ENCODE measurements at regions not wholly inside any gene's neighbourhood (a gene's known extent, or its start where the extent isn't known, plus 50 kb on each side); places are given as distances from the start of the nearest gene placed in this dataset.

DNA sequence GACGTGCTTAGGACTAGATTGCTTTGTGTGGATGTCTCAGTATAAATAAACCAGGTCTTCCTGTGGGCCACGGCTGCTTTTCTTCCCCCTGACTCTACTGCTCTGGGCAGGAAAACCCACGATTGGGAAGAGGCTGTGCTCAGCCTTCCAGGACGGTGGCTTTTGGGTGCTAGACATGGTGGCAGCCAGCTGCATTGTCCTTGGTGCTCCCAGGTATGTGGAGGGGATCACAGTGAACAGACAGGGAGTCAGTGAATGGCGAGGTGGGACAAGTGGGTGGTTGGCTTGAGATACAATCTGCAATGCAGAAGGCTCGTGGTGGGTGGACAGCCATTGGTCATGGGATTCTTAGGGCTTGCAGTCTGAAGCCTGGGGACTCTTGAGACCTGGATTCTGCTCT is 366.3 kb downstream of the AACS start:
- TF ChIP-seq EP300 (conservative IDR thresholded peaks at IDR 0.05; ENCODE audit: poor library complexity, severe bottlenecking) = no peak
- no peak for TF ChIP-seq RAD21 (conservative IDR thresholded peaks at IDR 0.05)
- TF ChIP-seq, protein P1, sequence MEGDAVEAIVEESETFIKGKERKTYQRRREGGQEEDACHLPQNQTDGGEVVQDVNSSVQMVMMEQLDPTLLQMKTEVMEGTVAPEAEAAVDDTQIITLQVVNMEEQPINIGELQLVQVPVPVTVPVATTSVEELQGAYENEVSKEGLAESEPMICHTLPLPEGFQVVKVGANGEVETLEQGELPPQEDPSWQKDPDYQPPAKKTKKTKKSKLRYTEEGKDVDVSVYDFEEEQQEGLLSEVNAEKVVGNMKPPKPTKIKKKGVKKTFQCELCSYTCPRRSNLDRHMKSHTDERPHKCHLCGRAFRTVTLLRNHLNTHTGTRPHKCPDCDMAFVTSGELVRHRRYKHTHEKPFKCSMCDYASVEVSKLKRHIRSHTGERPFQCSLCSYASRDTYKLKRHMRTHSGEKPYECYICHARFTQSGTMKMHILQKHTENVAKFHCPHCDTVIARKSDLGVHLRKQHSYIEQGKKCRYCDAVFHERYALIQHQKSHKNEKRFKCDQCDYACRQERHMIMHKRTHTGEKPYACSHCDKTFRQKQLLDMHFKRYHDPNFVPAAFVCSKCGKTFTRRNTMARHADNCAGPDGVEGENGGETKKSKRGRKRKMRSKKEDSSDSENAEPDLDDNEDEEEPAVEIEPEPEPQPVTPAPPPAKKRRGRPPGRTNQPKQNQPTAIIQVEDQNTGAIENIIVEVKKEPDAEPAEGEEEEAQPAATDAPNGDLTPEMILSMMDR (IDR thresholded peaks at IDR 0.05; ENCODE audit: poor library complexity, severe bottlenecking) = no peak
- no peak for TF ChIP-seq POLR2AphosphoS5 (IDR thresholded peaks at IDR 0.05)
- TF ChIP-seq REST (IDR thresholded peaks at IDR 0.05; ENCODE audit: borderline replicate concordance) = no peak
- no peak for TF ChIP-seq EZH2 (IDR thresholded peaks at IDR 0.05; ENCODE audit: borderline replicate concordance, insufficient read depth, low read length, poor library complexity, severe bottlenecking)
- no peak for TF ChIP-seq SMC3 (conservative IDR thresholded peaks at IDR 0.05; ENCODE audit: poor library complexity)
- TF ChIP-seq MXI1 (conservative IDR thresholded peaks at IDR 0.05; ENCODE audit: poor library complexity, severe bottlenecking) = no peak
- no peak for TF ChIP-seq TAF1 (IDR thresholded peaks at IDR 0.05; ENCODE audit: low read depth)
- Histone ChIP-seq H3K9me3 (ENCODE audit: low read length) (no peaks in the 10 kb centered on the region), H3K4me2 (ENCODE audit: low read length) (no peak overlapping the region), H3K27ac (ENCODE audit: low read length) (no peak overlapping the region), H2AFZ (ENCODE audit: low read depth, low read length) (no peak overlapping the region), H3K79me2 (replicated peaks; ENCODE audit: insufficient read depth, low read length) (no peaks in the 10 kb centered on the region), H3K27me3 (ENCODE audit: insufficient read depth, low read depth, low read length) (no peaks in the 10 kb centered on the region), H3K9ac (ENCODE audit: low read length) (no peak overlapping the region), H4K20me1 (ENCODE audit: insufficient read depth) (no peaks in the 10 kb centered on the region), H3F3A (ENCODE audit: insufficient read depth, low read length, poor library complexity, severe bottlenecking) (no peaks in the 10 kb centered on the region), H3K4me3 (ENCODE audit: low read length) (no peak overlapping the region), H3K9me2 (ENCODE audit: insufficient read depth, low read length) (no peaks in the 10 kb centered on the region), H3K36me3 (ENCODE audit: insufficient read depth, low read length) (no peaks in the 10 kb centered on the region)

DNA sequence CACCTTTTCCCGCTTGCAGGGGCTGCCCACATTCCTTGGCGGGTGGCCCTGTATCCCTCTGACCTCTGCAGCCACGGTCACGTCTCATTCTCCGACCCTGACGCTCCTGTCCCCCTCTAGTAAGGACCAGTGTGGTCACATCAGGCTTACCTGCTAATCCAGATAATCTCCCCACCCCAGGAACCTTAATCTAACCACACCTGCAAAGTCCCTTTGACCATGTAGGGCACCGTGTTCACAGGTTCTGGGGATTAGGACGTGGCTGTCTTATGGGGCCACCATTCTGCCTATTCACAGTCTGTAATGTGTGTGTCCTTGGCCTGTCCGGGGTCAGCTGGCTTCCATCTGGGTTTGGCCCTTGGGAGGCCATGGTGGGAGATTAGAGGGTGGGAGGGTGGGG is 368.9 kb downstream of the AACS start:
- Histone ChIP-seq H3K36me3 (ENCODE audit: insufficient read depth, low read length) (no peaks in the 10 kb centered on the region), H3K9ac (ENCODE audit: low read length) (no peak overlapping the region), H2AFZ (ENCODE audit: low read depth, low read length) (no peak overlapping the region), H3K27ac (ENCODE audit: low read length) (no peak overlapping the region), H3K27me3 (ENCODE audit: insufficient read depth, low read depth, low read length) (no peaks in the 10 kb centered on the region), H3K9me2 (ENCODE audit: insufficient read depth, low read length) (no peaks in the 10 kb centered on the region), H3K79me2 (replicated peaks; ENCODE audit: insufficient read depth, low read length) (no peaks in the 10 kb centered on the region), H3K4me3 (ENCODE audit: low read length) (no peak overlapping the region), H4K20me1 (ENCODE audit: insufficient read depth) (no peaks in the 10 kb centered on the region), H3F3A (ENCODE audit: insufficient read depth, low read length, poor library complexity, severe bottlenecking) (no peaks in the 10 kb centered on the region), H3K9me3 (ENCODE audit: low read length) (no peaks in the 10 kb centered on the region), H3K4me2 (ENCODE audit: low read length) (no peak overlapping the region)
- no peak for TF ChIP-seq POLR2AphosphoS5 (IDR thresholded peaks at IDR 0.05)
- TF ChIP-seq TAF1 (IDR thresholded peaks at IDR 0.05; ENCODE audit: low read depth) = no peak
- TF ChIP-seq EZH2 (IDR thresholded peaks at IDR 0.05; ENCODE audit: borderline replicate concordance, insufficient read depth, low read length, poor library complexity, severe bottlenecking) = no peak
- TF ChIP-seq EP300 (conservative IDR thresholded peaks at IDR 0.05; ENCODE audit: poor library complexity, severe bottlenecking) = no peak
- no peak for TF ChIP-seq RAD21 (conservative IDR thresholded peaks at IDR 0.05)
- TF ChIP-seq SMC3 (conservative IDR thresholded peaks at IDR 0.05; ENCODE audit: poor library complexity) = no peak
- TF ChIP-seq MXI1 (conservative IDR thresholded peaks at IDR 0.05; ENCODE audit: poor library complexity, severe bottlenecking) = no peak
- TF ChIP-seq, protein P1 (IDR thresholded peaks at IDR 0.05; ENCODE audit: poor library complexity, severe bottlenecking) = no peak
- TF ChIP-seq REST (IDR thresholded peaks at IDR 0.05; ENCODE audit: borderline replicate concordance) = no peak
